Natural killer cell treated with Interleukin-12 subunit alpha and Interleukin-12 subunit beta and Interleukin-15 and Interleukin-18, amount 100 ng/mL, for 72 hours (primary cell): ENCODE measurements at regions not wholly inside any gene's neighbourhood (a gene's known extent, or its start where the extent isn't known, plus 50 kb on each side); places are given as distances from the start of the nearest gene placed in this dataset.

Experiments used
- ATAC-seq, 2 donors: fragments of 150-1000 bp; cut with Tn5 transposase in 1 of 2; sonication (Bioruptor Pico), chemical (Tn5 transposase) in 1 of 2; 2 replicates each; pipeline ENCODE4 v1.10.0; 2021
- DNase-seq: peaks from one replicate; pipeline ENCODE4 v3.0.0; 2022; ENCODE audit warnings: low spot score
- H3K27ac Mint-ChIP-seq, 2 donors: 1 replicate in 1 of 2; 2 replicates in 1 of 2; pipeline ENCODE4 v1.8.0; 2022; ENCODE audit warnings: mixed read lengths in 2 of 2, mild to moderate bottlenecking in 1 of 2, moderate library complexity in 1 of 2
- H3K27me3 Mint-ChIP-seq, 2 donors: 1 replicate in 1 of 2; 2 replicates in 1 of 2; pipeline ENCODE4 v1.8.0; 2022; ENCODE audit warnings: mixed read lengths in 2 of 2
- H3K36me3 Mint-ChIP-seq: one replicate; pipeline ENCODE4 v1.8.0; 2022; ENCODE audit warnings: mixed read lengths
- H3K4me1 Mint-ChIP-seq, 2 donors: 1 replicate in 1 of 2; 2 replicates in 1 of 2; pipeline ENCODE4 v1.8.0; 2022; ENCODE audit warnings: low read depth in 2 of 2, mixed read lengths in 2 of 2, mild to moderate bottlenecking in 1 of 2
- H3K4me3 Mint-ChIP-seq: one replicate; pipeline ENCODE4 v1.8.0; 2022; ENCODE audit warnings: mixed read lengths
- H3K9me3 Mint-ChIP-seq: 2 replicates; pipeline ENCODE4 v1.8.0; 2022; ENCODE audit warnings: mixed read lengths

DNA sequence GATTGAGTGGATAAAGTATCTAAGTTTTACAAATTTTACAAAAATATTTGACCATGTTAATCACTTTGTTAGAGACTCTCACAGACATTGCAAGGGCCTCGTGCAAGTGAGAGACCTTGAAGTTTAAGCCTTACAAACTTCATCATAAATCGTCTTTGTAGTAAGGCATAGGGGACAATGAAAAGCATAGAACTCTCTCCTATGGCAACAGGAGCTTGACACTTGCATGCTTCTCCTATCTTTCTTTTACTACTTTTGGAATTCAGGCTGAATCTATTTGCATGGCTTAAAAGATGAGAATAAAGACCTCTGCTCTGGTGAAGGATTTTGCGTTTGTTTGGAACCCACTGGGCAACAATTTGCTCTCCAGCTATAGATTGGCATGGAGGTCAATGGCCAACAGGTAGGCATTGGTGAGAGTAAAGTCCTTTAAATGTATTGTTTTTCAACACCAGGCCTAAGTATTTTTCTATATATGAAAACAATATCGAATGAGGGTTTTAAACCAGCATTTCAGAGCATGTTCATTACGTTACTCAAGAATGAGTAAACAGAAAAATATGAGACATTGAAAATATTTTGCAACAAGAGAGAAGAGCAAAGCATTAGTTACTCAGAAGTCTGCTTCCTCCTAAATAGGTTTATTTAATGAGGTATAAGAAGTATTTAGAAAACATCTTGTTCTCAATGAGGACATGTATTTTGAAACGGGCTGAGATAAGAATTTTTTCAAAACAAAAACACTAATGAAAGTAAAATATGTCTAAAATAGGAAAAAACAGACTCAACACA, 192.2 kb downstream of the TGFB2 start:
- Mint-ChIP-seq H3K9me3 (peaks cover 7% of the 10 kb centered on the region), H3K4me3 (no peak overlapping the region), H3K27me3 (no peaks in the 10 kb centered on the region), H3K36me3 (peaks cover 5% of the 10 kb centered on the region), H3K4me1 (no peaks in the 10 kb centered on the region), H3K27ac (no peak overlapping the region)
- DNase-seq (no peak), ATAC-seq (no peak)

DNA sequence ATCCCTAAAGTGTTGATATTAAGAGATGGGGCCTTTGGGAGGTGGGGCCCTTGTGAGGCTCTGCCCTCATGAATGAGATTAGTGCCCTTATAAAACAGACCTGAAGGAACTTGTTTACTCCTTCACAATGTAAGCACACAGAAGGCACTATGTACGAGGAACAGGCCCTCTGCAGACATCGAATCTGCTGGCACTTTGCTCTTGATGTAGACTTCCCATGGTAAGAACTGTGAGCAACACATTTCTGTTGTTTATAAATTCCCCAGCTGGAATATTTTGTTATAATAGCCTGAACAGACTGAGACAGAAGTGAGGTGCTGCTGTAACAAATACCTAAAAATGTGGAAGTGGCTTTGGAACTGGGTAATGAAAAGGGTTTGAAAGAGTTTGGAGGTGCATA, 193.2 kb downstream of the TGFB2 start:
- no peaks in the 10 kb centered on the region for H3K4me1 Mint-ChIP-seq
- no peak for ATAC-seq

DNA sequence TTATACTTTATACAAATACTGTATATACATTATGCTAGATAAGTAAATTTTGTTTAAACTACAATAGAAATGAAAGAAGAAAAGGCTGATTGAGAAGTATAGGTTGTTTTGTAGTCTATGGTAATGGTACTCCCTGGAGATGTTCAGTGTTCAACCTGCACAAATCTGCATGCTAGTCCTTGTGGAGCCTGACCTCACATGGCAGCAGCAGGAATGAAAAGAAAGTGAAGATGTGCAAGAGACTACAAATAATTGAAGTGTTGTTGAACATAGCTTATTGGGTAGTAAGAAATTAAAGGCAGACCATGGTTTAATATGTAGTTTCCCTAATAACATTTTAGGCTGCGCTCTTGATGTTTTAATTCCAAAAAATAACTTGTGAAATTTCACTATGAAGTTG, 201.2 kb downstream of the TGFB2 start:
- DNase-seq (no peak), ATAC-seq (no peak)
- Mint-ChIP-seq H3K4me3 (no peak overlapping the region), H3K36me3 (no peaks in the 10 kb centered on the region), H3K27ac (no peak overlapping the region), H3K4me1 (no peaks in the 10 kb centered on the region), H3K27me3 (no peaks in the 10 kb centered on the region), H3K9me3 (peaks cover 9% of the 10 kb centered on the region)

More for the DNA sequence above, 193.2 kb downstream of the TGFB2 start:
- Mint-ChIP-seq H3K27me3 (no peaks in the 10 kb centered on the region), H3K36me3 (peaks cover 2% of the 10 kb centered on the region), H3K4me3 (no peak overlapping the region), H3K9me3 (peaks cover 4% of the 10 kb centered on the region), H3K27ac (no peak overlapping the region)
- no peak for DNase-seq

DNA sequence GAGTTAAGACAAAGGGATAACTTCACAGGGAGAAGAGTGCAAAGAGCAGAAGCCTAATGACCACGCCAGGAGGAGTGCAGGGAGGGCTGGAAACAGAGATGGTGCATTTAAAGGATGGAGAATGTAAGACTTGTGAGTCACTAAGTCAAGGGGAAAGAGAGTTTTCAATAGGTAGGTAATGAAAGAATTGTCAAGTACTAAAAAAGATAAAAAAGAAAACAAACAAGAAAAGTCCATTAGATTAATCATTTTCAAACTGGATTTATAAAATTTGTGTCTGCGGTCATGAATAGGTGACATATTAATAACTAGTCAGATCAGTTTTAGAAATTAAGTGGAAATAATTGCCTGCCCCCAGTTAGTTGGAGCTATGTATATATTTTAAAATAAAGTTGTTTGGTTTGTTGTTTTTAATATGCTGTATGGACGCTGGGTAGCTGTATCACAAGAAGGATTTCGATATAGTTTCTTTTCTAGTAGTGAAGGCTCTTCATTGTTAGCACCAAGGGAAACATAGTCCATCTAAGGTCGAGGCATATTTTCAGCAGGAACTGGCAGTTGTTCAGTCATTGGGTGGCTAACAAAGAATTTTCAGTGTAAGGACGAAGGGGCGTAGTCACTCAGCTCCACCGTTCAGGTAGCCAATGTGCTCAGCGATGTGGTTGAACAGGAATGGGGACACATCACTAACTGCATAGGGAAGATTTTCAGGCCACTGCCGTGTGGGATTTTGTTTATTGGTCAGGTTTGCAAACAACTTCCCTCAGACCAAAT, 203.0 kb downstream of the TGFB2 start:
- H3K4me3 Mint-ChIP-seq, result no peak overlapping the region
- no peaks in the 10 kb centered on the region for H3K36me3 Mint-ChIP-seq
- H3K27me3 Mint-ChIP-seq, result no peaks in the 10 kb centered on the region
- H3K27ac Mint-ChIP-seq, result no peak overlapping the region
- ATAC-seq (no peak), DNase-seq (no peak)
- no peaks in the 10 kb centered on the region for H3K4me1 Mint-ChIP-seq
- H3K9me3 Mint-ChIP-seq, result peaks cover 11% of the 10 kb centered on the region

DNA sequence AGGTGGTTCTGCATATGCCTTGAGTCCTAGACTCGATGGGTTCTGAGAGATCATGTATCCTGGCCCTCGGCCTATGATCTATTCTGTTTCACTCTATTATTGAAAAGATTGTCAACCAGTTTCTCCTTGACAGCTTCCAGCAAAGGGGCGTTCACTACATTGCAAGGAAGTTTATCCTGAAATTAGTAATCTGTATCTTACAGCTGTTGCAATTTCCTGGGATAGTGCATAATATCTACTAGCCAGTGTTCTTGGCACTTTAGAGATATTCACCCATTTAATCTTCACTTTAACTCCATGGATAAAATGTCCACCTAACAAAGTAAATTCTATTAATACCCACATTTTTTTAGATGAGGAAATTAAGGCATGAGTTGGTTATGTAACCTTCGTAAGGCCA, 203.6 kb downstream of the TGFB2 start:
- Mint-ChIP-seq H3K9me3 (peaks cover 15% of the 10 kb centered on the region), H3K4me3 (no peak overlapping the region), H3K4me1 (no peaks in the 10 kb centered on the region), H3K27me3 (no peaks in the 10 kb centered on the region), H3K27ac (no peak overlapping the region), H3K36me3 (no peaks in the 10 kb centered on the region)
- DNase-seq (no peak), ATAC-seq (no peak)

DNA sequence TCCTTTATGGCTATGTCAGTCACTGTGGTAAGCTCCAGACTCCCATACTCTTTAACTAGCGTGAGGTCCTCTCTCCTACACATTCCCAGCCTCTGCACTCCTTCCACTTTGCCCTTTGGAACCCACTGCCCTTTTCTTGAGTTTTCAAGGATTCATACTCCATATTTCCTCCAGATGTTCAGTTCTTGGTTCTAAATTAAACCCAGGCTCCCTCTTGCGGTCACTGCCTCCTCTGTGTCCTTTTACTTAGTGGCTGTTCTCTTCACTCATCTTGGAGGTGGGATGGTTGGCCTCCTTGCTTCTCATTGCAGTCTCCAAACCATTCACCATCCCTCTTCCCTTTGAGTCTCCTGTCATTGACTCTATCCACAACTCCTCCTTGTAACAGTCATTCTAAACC, 208.1 kb downstream of the TGFB2 start:
- Mint-ChIP-seq H3K4me1 (no peaks in the 10 kb centered on the region), H3K9me3 (peaks cover 17% of the 10 kb centered on the region), H3K4me3 (no peak overlapping the region), H3K36me3 (no peaks in the 10 kb centered on the region), H3K27me3 (no peaks in the 10 kb centered on the region), H3K27ac (no peak overlapping the region)
- DNase-seq, result no peak
- ATAC-seq, result no peak

DNA sequence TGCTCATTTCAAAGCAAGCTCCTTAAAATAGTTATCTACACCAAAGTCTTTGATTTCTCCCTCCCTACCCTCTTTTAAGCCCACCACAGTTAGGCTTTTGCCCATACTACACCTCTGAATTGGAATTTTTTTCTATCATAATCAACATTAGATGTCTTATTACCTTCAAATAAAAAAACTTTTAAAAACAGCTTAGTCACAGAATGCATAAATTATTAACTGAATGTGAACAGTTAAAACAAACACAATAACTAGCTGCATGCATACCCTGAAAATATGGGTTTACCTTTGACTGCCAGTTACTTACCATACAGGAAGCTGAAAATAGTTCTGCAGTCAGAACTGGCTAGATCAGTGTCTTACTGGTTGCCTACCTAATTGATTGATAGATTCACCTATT, 210.9 kb downstream of the TGFB2 start:
- H3K27me3 Mint-ChIP-seq, result no peaks in the 10 kb centered on the region

DNA sequence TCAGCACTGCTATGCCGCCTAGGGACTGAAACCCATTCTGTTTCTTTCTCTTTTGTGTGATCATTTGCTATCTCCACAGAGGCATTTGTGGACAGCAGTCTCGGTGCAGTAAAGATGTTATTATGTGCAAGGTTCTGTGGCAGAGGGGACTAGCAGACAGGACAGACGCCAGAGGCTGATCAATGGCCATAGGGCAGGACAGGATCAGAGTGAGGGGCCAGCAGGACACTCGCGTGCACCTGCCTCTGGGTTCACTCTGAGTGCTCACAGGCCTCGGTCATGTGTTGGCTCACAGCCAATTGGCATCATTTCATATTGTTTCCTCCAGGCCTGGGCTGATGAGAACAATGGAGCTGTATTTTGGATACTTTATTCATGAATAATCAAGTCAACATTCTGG, 212.6 kb downstream of the TGFB2 start:
- H3K36me3 Mint-ChIP-seq, result no peaks in the 10 kb centered on the region
- ATAC-seq, result no peak
- H3K27ac Mint-ChIP-seq, result no peak overlapping the region

More for the DNA sequence above, 210.9 kb downstream of the TGFB2 start:
- Mint-ChIP-seq H3K27ac (no peak overlapping the region), H3K36me3 (no peaks in the 10 kb centered on the region), H3K9me3 (peaks cover 17% of the 10 kb centered on the region), H3K4me3 (no peak overlapping the region), H3K4me1 (no peaks in the 10 kb centered on the region)
- DNase-seq (no peak), ATAC-seq (no peak)

DNA sequence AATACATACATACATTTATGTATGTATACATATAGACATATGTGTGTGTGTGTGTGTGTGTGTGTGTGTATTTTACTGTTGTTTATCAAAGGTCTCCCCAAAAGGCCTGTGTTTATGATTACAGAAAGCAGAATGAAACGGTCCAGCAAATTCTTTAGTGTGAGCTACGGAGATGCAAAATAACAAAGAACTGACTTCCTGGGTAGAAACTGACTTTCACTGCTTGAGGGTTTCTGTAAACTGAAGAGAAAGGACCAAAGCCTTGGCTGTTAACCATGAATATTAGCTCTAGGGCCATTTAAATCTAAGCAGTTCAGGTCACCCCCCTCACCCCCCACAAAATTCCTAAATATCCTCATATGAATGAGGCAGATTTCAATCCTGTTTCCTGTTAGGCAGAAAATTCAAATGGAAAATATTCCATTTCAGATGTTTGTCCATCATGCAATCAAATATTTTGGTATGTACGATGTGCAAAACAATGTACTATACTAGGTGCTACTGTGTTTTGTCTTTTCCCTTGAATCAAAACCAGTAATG, 213.2 kb downstream of the TGFB2 start:
- Mint-ChIP-seq H3K9me3 (peaks cover 10% of the 10 kb centered on the region), H3K4me1 (no peaks in the 10 kb centered on the region), H3K27me3 (no peaks in the 10 kb centered on the region), H3K4me3 (no peak overlapping the region), H3K27ac (no peak overlapping the region), H3K36me3 (no peaks in the 10 kb centered on the region)
- DNase-seq (no peak), ATAC-seq (no peak)

More for the DNA sequence above, 212.6 kb downstream of the TGFB2 start:
- DNase-seq, result no peak
- peaks cover 14% of the 10 kb centered on the region for H3K9me3 Mint-ChIP-seq
- H3K4me1 Mint-ChIP-seq, result no peaks in the 10 kb centered on the region
- H3K27me3 Mint-ChIP-seq, result no peaks in the 10 kb centered on the region
- no peak overlapping the region for H3K4me3 Mint-ChIP-seq

DNA sequence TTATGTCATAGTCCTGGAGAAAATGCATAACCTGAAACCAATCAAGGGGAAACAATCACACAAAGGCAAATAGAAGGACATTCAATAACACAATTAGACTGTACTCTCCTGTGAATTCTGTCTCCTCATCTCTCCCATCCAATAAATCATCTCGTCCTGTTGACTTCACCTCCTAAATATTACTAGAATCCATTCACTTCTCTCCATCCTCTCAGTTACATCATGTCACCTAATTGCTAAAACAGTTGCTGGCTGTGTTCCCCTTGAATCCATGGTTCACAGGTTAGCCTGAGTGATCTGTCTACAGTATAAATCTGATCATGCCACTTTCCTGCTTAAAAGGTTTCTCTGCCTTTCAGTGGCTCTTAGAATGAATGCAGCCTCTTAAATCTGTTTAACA, 220.2 kb downstream of the TGFB2 start:
- Mint-ChIP-seq H3K36me3 (no peaks in the 10 kb centered on the region), H3K4me1 (no peaks in the 10 kb centered on the region), H3K9me3 (no peaks in the 10 kb centered on the region), H3K4me3 (no peak overlapping the region), H3K27me3 (no peaks in the 10 kb centered on the region), H3K27ac (no peak overlapping the region)
- ATAC-seq (no peak), DNase-seq (no peak)

DNA sequence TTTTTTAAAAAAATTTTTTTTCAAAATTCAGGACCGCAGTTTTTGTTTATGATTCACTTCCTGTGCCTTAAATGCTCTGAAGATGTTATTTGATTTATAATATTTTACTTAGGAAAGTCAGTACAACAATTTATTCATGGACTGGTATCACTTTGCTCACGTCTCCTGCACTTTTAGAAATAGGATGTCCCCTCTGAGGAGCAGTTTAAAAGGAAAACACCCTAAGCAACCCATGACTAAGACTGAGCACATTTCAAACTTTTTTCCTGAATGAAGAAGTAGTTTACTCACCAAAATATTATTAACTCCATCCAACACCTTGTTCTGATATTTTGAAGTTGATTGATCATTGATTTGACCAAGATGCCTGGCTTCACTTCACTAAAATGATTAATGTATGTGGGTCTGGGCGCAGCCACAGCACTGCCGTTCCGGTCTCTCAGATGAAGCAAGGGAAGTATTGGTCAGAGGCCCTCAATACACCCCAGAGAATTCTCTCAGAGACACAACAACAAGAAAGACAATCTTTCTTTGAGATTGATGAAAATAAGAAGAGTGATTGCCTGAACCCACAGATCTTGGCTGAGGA, 223.9 kb downstream of the TGFB2 start:
- no peaks in the 10 kb centered on the region for H3K4me1 Mint-ChIP-seq
- H3K9me3 Mint-ChIP-seq, result peaks cover 4% of the 10 kb centered on the region
- no peaks in the 10 kb centered on the region for H3K27me3 Mint-ChIP-seq
- H3K36me3 Mint-ChIP-seq, result no peaks in the 10 kb centered on the region
- ATAC-seq (no peak), DNase-seq (no peak)
- H3K27ac Mint-ChIP-seq, result no peak overlapping the region
- H3K4me3 Mint-ChIP-seq, result no peak overlapping the region

DNA sequence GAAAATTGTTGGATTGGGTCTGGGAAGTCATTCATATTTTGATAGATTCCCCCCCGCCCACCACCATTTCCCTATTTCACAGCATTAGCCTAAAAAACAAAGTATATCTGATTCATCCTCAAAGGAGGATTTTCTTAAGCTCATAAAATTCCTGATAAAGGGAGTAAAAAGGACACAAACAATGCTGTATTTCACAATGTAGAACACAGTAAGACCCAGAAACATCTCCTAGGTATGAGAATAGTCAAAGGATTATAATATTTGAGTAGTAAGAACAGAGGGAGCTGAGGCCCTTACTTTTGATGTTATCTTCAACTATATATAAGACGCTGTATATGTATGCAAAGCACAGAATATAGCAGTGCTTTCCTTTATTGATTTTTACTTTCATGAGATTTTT, 225.3 kb downstream of the TGFB2 start:
- ATAC-seq (no peak), DNase-seq (no peak)
- H3K9me3 Mint-ChIP-seq, result peaks cover 8% of the 10 kb centered on the region
- H3K36me3 Mint-ChIP-seq, result no peaks in the 10 kb centered on the region
- no peaks in the 10 kb centered on the region for H3K27me3 Mint-ChIP-seq
- no peak overlapping the region for H3K4me3 Mint-ChIP-seq
- no peaks in the 10 kb centered on the region for H3K4me1 Mint-ChIP-seq
- no peak overlapping the region for H3K27ac Mint-ChIP-seq

DNA sequence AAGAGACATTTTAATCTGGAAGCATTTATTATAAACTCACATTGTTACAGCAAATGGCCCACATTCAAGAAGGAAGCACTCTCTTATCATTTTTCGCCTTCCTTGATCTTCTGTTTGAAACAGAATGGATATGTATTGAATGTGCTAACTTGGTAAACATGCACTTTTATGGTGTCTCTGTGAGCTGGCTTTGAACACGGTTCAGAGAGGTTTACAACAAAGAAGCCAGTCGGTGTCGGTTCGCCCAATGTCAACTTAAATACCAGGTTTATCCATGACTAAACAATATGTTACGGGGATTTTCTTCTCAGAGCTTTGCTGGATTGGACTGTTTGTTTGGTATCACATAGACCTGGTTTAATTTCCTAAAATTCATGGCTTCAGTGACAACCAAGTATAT, 226.4 kb downstream of the TGFB2 start:
- ATAC-seq (no peak), DNase-seq (no peak)
- H3K4me1 Mint-ChIP-seq, result no peaks in the 10 kb centered on the region
- peaks cover 8% of the 10 kb centered on the region for H3K9me3 Mint-ChIP-seq
- no peak overlapping the region for H3K4me3 Mint-ChIP-seq
- H3K36me3 Mint-ChIP-seq, result no peaks in the 10 kb centered on the region
- H3K27ac Mint-ChIP-seq, result no peak overlapping the region
- H3K27me3 Mint-ChIP-seq, result no peaks in the 10 kb centered on the region

DNA sequence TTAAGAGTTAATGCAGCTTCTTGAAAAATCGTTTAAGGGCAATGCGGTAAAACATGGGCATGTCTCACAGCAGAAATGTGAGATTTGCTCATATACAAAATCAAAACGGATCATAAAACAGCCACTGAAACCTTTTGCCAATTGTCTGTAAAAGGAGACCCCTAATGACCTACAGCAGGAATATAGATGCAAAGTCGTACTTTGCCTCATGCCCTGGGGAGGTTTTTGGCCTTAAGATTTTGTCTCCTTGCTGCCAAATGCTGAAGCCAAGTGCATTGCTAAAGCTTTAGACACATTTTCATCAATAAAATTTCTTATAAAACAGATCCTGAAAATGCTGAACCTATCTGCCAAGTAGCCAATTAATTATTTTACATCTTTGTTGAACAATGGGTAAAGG, 226.9 kb downstream of the TGFB2 start:
- no peak for ATAC-seq
- Mint-ChIP-seq H3K36me3 (no peaks in the 10 kb centered on the region), H3K4me1 (no peaks in the 10 kb centered on the region), H3K27ac (no peak overlapping the region), H3K9me3 (peaks cover 8% of the 10 kb centered on the region), H3K4me3 (no peak overlapping the region), H3K27me3 (no peaks in the 10 kb centered on the region)
- no peak for DNase-seq
